Adrenal gland (tissue), 5 donors: ENCODE measurements at regions not wholly inside any gene's neighbourhood (a gene's known extent, or its start where the extent isn't known, plus 50 kb on each side); places are given as distances from the start of the nearest gene placed in this dataset.
"Not testable (repeated sequence)": the region's sequence is repeated elsewhere in the genome, so short reads cannot be mapped to it uniquely, and the experiment has no call there.

ENCODE experiments used
- POLR2A ChIP-seq, 2 donors: fragments of 450-650 bp; IDR thresholded peaks; one replicate each; pipeline ENCODE4 v1.6.1; 2017; ENCODE audit warnings: antibody characterized with exemption in 2 of 2, mild to moderate bottlenecking in 2 of 2, moderate library complexity in 1 of 2
- TF ChIP-seq, protein P1 (sequence below), 6 experiments: fragments of 450-650 bp in 4 of 6; fragments of 200-600 bp in 2 of 6; sonication (generic) in 1 of 6; IDR thresholded peaks; 1 replicate in 5 of 6; 2 replicates in 1 of 6; pipeline versions ENCODE4 v1.5.1 to v1.8.0; 2016 to 2021; ENCODE audit warnings: antibody characterized with exemption in 6 of 6, mild to moderate bottlenecking in 2 of 6, moderate library complexity in 1 of 6
- donor health status: DM: no; HTN: no; CAD: no.

DNA sequence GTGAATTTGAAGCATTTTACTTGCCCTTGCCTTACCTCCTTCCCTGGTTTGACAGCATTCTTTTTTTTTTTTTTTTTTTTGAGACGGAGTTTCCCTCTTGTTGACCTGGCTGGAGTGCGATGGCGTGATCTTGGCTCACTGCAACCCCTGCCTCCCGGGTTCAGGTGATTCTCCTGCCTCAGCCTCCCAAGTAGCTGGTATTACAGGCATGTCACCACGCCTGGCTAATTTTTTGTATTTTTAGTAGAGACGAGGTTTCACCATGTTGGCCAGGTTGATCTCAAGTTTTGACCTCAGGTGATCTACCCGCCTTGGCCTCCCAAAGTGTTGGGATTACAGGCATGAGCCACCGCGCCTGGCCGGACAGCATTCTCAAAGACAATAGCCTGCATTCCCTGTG is 380.4 kb upstream of the NDST4 start:
- TF ChIP-seq, protein P1, sequence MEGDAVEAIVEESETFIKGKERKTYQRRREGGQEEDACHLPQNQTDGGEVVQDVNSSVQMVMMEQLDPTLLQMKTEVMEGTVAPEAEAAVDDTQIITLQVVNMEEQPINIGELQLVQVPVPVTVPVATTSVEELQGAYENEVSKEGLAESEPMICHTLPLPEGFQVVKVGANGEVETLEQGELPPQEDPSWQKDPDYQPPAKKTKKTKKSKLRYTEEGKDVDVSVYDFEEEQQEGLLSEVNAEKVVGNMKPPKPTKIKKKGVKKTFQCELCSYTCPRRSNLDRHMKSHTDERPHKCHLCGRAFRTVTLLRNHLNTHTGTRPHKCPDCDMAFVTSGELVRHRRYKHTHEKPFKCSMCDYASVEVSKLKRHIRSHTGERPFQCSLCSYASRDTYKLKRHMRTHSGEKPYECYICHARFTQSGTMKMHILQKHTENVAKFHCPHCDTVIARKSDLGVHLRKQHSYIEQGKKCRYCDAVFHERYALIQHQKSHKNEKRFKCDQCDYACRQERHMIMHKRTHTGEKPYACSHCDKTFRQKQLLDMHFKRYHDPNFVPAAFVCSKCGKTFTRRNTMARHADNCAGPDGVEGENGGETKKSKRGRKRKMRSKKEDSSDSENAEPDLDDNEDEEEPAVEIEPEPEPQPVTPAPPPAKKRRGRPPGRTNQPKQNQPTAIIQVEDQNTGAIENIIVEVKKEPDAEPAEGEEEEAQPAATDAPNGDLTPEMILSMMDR (IDR thresholded peaks at IDR 0.05): not testable (repeated sequence)
- TF ChIP-seq POLR2A (IDR thresholded peaks at IDR 0.05): not testable (repeated sequence)
